Epithelial cell of proximal tubule (primary cell): ENCODE measurements at regions not wholly inside any gene's neighbourhood (a gene's known extent, or its start where the extent isn't known, plus 50 kb on each side); places are given as distances from the start of the nearest gene placed in this dataset.

Experiments used
- DNase-seq: peaks from one replicate; pipeline ENCODE4 v3.0.0-alpha.2; 2011; ENCODE audit warnings: low read depth
- H3K4me3 ChIP-seq: 2 replicates; pipeline ENCODE4 v1.5.1; 2011; ENCODE audit warnings: low read depth, mild to moderate bottlenecking, low read length
- TF ChIP-seq, protein P1 (sequence below): conservative IDR thresholded peaks from 2 replicates; pipeline ENCODE4 v1.5.1; 2012; ENCODE audit warnings: low read depth, mild to moderate bottlenecking, low read length

GRCh38 chr13:37986811-37987210 is 117.2 kb upstream of the TRPC4 start:
- TF ChIP-seq, protein P1, sequence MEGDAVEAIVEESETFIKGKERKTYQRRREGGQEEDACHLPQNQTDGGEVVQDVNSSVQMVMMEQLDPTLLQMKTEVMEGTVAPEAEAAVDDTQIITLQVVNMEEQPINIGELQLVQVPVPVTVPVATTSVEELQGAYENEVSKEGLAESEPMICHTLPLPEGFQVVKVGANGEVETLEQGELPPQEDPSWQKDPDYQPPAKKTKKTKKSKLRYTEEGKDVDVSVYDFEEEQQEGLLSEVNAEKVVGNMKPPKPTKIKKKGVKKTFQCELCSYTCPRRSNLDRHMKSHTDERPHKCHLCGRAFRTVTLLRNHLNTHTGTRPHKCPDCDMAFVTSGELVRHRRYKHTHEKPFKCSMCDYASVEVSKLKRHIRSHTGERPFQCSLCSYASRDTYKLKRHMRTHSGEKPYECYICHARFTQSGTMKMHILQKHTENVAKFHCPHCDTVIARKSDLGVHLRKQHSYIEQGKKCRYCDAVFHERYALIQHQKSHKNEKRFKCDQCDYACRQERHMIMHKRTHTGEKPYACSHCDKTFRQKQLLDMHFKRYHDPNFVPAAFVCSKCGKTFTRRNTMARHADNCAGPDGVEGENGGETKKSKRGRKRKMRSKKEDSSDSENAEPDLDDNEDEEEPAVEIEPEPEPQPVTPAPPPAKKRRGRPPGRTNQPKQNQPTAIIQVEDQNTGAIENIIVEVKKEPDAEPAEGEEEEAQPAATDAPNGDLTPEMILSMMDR: no peak
- H3K4me3 ChIP-seq: no peak overlapping the region
- no peak for DNase-seq

DNA sequence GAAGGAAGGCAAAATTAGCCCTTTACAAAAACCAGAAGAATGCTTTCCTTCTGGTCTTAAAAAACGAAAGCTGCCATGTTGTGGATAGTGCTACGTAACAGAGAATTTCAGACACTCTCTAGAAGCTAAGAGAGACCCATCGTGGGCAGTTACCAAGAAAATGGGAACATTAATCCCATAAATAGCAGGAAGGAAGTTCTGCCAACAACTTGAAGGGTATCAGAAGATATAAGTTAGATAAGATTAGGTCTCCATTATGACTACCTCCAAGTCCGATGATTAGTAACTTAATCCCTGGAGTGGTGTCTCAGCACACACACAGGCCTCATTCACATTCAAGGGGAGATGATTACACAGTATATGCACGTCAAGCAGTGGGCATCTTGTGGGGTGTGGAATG is 115.7 kb upstream of the TRPC4 start:
- no peak for DNase-seq
- H3K4me3 ChIP-seq: no peak overlapping the region
- TF ChIP-seq, protein P1: no peak

DNA sequence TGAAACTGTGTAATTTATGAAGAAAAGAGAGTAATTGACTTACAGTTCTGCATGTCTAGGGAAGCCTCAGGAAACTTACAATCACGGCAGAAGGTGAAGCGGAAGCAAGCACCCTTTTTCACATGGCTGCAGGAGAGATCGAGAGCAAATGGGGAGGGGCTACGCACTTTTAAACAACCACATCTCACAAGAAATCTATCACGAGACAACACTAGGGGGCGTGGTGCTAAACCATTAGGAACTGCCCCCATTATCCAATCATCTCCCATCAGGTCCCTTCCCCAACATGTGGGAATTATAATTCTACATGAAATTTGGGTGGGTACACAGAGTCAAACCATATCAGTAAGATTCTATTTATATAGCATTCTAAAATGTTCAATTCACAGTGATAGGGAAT is 114.8 kb upstream of the TRPC4 start:
- DNase-seq: no peak
- no peak overlapping the region for H3K4me3 ChIP-seq
- TF ChIP-seq, protein P1: peak; percentile 29

DNA sequence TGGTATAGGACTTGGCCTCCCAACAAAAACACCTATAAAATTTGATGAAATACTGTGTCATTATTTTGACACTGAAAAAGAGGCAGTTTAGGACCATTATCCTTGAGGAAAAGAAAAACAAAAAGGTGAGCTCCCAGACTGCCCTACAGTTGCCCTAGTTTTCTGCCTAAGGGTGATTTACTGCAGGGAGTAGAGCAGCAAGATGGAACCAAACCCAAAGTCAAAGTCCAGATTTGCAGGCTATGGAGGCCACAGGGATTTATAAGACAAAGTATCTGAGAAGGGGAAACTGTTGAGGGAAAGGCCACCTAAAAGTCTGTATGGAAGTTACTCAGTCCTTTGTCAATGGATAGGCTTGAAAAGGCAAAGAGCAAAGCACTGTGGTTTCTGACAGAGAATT is 112.4 kb upstream of the TRPC4 start:
- no peak for DNase-seq
- H3K4me3 ChIP-seq: no peak overlapping the region
- TF ChIP-seq, protein P1: no peak

DNA sequence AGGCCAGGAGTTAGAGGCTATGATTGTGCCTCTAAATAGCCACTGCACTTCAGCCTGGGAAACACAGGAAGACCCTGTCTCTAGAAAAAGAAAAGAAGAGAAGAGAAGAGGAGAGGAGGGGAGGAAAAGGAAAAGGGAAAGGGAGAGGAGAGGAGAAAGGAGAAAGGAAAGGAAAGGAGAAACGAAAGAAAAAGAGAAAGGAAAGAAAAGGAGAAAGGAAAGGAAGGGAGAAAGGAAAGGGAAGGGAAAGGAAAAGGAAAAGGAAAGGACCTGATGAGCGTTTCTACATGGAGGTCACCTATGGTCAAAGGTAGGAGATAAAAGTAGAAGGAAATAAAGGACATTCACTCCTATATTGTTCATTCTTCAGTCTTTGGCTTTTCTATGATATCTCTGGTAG is 109.1 kb upstream of the TRPC4 start:
- no peak overlapping the region for H3K4me3 ChIP-seq
- no peak for DNase-seq
- TF ChIP-seq, protein P1: no peak

- DNase-seq: no peak
- TF ChIP-seq, protein P1: no peak
- H3K4me3 ChIP-seq: no peak overlapping the region
These were observed 99.0 kb upstream of the TRPC4 start for GRCh38 chr13:37968555-37968954.

GRCh38 chr13:37966266-37966665 is 96.7 kb upstream of the TRPC4 start:
- TF ChIP-seq, protein P1: no peak
- no peak overlapping the region for H3K4me3 ChIP-seq
- DNase-seq: no peak
